HepG2 (cell line): ENCODE measurements at regions not wholly inside any gene's neighbourhood (a gene's known extent, or its start where the extent isn't known, plus 50 kb on each side); places are given as distances from the start of the nearest gene placed in this dataset.

Experiments used
- ATAC-seq: fragments of 200-7000 bp; cut with Tn5 transposase; 3 replicates; pipeline ENCODE4 v1.9.1; 2020; ENCODE audit warnings: mild to moderate bottlenecking, moderate library complexity
- BruUV-seq: library from RNA; stranded (reverse); fragments of 400-500 nt; replicated peaks from 2 replicates; lab custom pipeline; 2021; lab: Mats Ljungman, UMichigan
- CTCF ChIA-PET: fragments of 300-600 bp; formaldehyde crosslinking; extraction: SDS; loops from one replicate; lab custom pipeline; 2021; ENCODE audit warnings: low total read pairs, inconsistent platforms, low intra/inter-chr PET ratio; lab: Yijun Ruan, JAX
- POLR2A ChIA-PET: fragments of 350-600 bp; sonication (Branson Sonifier 250); formaldehyde crosslinking; loops from one replicate; lab custom pipeline; 2020; ENCODE audit warnings: antibody characterized with exemption, inconsistent platforms; lab: Yijun Ruan, JAX
- DNase-seq: peaks from one replicate; pipeline ENCODE4 v3.0.0-alpha.2; 2015; ENCODE audit warnings: low spot score
- FAIRE-seq: peaks from 3 replicates; lab custom pipeline; 2011; peaks lifted over from hg19 to GRCh38; lab: Jason Lieb, UNC
- H2AFZ ChIP-seq: one replicate; pipeline ENCODE4 v1.6.1; 2011; ENCODE audit warnings: low read length, inconsistent platforms
- H3K27ac ChIP-seq: fragments of 300-600 bp; 3 replicates; pipeline ENCODE4 v1.8.0; 2011; ENCODE audit warnings: mixed run types, mild to moderate bottlenecking, mixed read lengths, low read length, inconsistent platforms; ENCODE audit not compliant: insufficient read depth; ENCODE audit errors: extremely low read length
- H3K27me3 ChIP-seq, 2 experiments: fragments of 200-600 bp in 1 of 2; 2 replicates in 1 of 2; 3 replicates in 1 of 2; pipeline versions ENCODE4 v1.6.0 to v1.8.0; 2011; ENCODE audit warnings: low read length in 2 of 2, mild to moderate bottlenecking in 2 of 2, moderate library complexity in 2 of 2, inconsistent platforms in 1 of 2; ENCODE audit not compliant: insufficient read depth in 2 of 2, control insufficient read depth in 1 of 2
- H3K36me3 ChIP-seq, 2 experiments: fragments of 200-600 bp in 1 of 2; replicated peaks in 1 of 2; 2 replicates in 1 of 2; 3 replicates in 1 of 2; pipeline versions ENCODE4 v1.5.1 to v1.8.0; 2011; ENCODE audit warnings: low read length in 2 of 2, inconsistent platforms in 1 of 2; ENCODE audit not compliant: insufficient read depth in 2 of 2, control insufficient read depth in 1 of 2
- H3K4me1 ChIP-seq: 2 replicates; pipeline ENCODE4 v1.5.1; 2012; ENCODE audit warnings: low read length, inconsistent platforms; ENCODE audit not compliant: insufficient read depth
- H3K4me2 ChIP-seq: 2 replicates; pipeline ENCODE4 v1.6.0; 2011; ENCODE audit warnings: low read depth, low read length, inconsistent platforms
- H3K4me3 ChIP-seq, 3 experiments: fragments of 200-600 bp in 1 of 3; sonication (generic), shearing (Covaris generic) in 1 of 3; replicated peaks in 1 of 3; 2 replicates each; pipeline ENCODE4 v1.5.1; 2011 to 2016; ENCODE audit warnings: low read length in 3 of 3, inconsistent platforms in 2 of 3, low read depth in 2 of 3, mild to moderate bottlenecking in 2 of 3, control low read depth in 1 of 3, mixed read lengths in 1 of 3; ENCODE audit not compliant: insufficient read depth in 1 of 3
- H3K79me2 ChIP-seq: one replicate; pipeline ENCODE4 v1.6.1; 2011; ENCODE audit warnings: low read length, inconsistent platforms; ENCODE audit not compliant: insufficient read depth
- H3K9ac ChIP-seq: 2 replicates; pipeline ENCODE4 v1.6.0; 2011; ENCODE audit warnings: mild to moderate bottlenecking, low read depth, low read length, inconsistent platforms; ENCODE audit not compliant: insufficient read depth
- H3K9me3 ChIP-seq: 2 replicates; pipeline ENCODE4 v1.5.1; 2012; ENCODE audit warnings: mild to moderate bottlenecking, low read length
- H4K20me1 ChIP-seq: 2 replicates; pipeline ENCODE4 v1.6.0; 2011; ENCODE audit warnings: inconsistent platforms, mild to moderate bottlenecking, low read length, moderate library complexity; ENCODE audit not compliant: insufficient read depth
- HHEX ChIP-seq: IDR thresholded peaks from 2 replicates; pipeline ENCODE4 v1.6.1; 2016; ENCODE audit warnings: control low read depth
- MYNN ChIP-seq: sonication (generic); formaldehyde crosslinking; IDR thresholded peaks from 2 replicates; pipeline ENCODE4 v1.4.0; 2020; ENCODE audit warnings: mild to moderate bottlenecking, low read depth, missing genetic modification reagents
- PLSCR1 ChIP-seq: sonication (generic); formaldehyde crosslinking; IDR thresholded peaks from 2 replicates; pipeline ENCODE4 v1.5.0; 2020; ENCODE audit warnings: missing genetic modification reagents, mild to moderate bottlenecking, borderline replicate concordance
- RELA ChIP-seq: sonication (generic); formaldehyde crosslinking; IDR thresholded peaks from 2 replicates; pipeline ENCODE4 v1.4.0; 2020; ENCODE audit warnings: missing genetic modification reagents
- TOPORS ChIP-seq: sonication (generic); formaldehyde crosslinking; IDR thresholded peaks from 2 replicates; pipeline ENCODE4 v1.8.0; 2023; ENCODE audit warnings: mild to moderate bottlenecking, missing genetic modification reagents
- ZNF550 ChIP-seq: sonication (generic); formaldehyde crosslinking; IDR thresholded peaks from 2 replicates; pipeline ENCODE4 v1.4.0; 2020; ENCODE audit warnings: mild to moderate bottlenecking, missing genetic modification reagents, borderline replicate concordance
- ZNF737 ChIP-seq: sonication (generic); formaldehyde crosslinking; IDR thresholded peaks from 2 replicates; pipeline ENCODE4 v1.5.0; 2020; ENCODE audit warnings: missing genetic modification reagents, mild to moderate bottlenecking, borderline replicate concordance
- WGBS: methylation state at CpG from one replicate; pipeline ENCODE4 v1.1.6; 2017; ENCODE audit warnings: low lambda C conversion rate; 5-methylcytosine and 5-hydroxymethylcytosine counted together
- in situ Hi-C: cut with HindIII; loops from 2 replicates; pipeline ENCODE4 v1.10.0; 2017; ENCODE audit warnings: low pct_unique_long_range_greater_than_20kb; ENCODE audit not compliant: extremely low pct_ligation_motif_present
- intact Hi-C: fragments of 100-400 bp; cut with micrococcal nuclease; formaldehyde crosslinking; loops from one replicate; pipeline ENCODE4 v1.10.0; 2022; ENCODE audit not compliant: unreplicated experiment

DNA sequence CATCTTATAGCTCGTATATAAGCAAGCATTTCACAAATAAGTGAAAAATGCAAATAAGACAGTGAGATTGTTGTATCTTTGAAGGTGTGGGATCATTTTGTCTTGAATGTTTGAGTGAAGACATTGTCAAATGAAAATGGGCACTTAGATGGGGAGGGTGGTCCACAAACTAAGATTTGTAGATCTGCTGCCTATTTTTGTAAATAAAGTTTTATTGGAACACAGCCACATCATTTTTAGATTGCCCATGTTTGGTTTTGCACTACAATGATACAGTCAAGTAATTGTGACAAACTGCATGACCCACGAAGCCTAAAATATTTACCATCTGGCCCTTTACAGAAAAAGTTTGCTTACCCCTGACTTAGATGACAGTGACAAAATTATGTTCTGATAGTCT lies 156.7 kb downstream of the PAH start:
- no peaks in the 10 kb centered on the region for H3K4me1 ChIP-seq
- H3K27ac ChIP-seq = no peak overlapping the region
- H3K9me3 ChIP-seq = no peaks in the 10 kb centered on the region
- no peaks in the 10 kb centered on the region for H4K20me1 ChIP-seq
- ChIA-PET POLR2A (no interaction called here), CTCF (no interaction called here)
- WGBS = under 1% methylated on average over 2 of the region's 2 CpGs
- H3K4me3 ChIP-seq = no peak overlapping the region
- in situ Hi-C loops = no loop called here
- intact Hi-C loops = loop anchor here (10.0 kb wide), 1 partner anchor 666 kb away; no protein-coding TSS in a partner anchor
- FAIRE-seq = no peak
- no peak for DNase-seq
- no peaks in the 10 kb centered on the region for H3K79me2 ChIP-seq
- H2AFZ ChIP-seq = no peak overlapping the region
- H3K4me2 ChIP-seq = no peak overlapping the region
- TF ChIP-seq MYNN (CRISPR knock-in tag) (no peak), TOPORS (CRISPR knock-in tag) (no peak), HHEX (CRISPR knock-in tag) (no peak), PLSCR1 (CRISPR knock-in tag) (no peak), ZNF737 (no peak), RELA (CRISPR knock-in tag) (no peak)
- no peak overlapping the region for H3K9ac ChIP-seq
- H3K27me3 ChIP-seq = peaks cover 0 to 6% of the 10 kb centered on the region in 2 experiments; a peak in 1 of 5 replicates
- no peaks in the 10 kb centered on the region for H3K36me3 ChIP-seq
- ATAC-seq = no peak
- no TSS peak for BruUV-seq

DNA sequence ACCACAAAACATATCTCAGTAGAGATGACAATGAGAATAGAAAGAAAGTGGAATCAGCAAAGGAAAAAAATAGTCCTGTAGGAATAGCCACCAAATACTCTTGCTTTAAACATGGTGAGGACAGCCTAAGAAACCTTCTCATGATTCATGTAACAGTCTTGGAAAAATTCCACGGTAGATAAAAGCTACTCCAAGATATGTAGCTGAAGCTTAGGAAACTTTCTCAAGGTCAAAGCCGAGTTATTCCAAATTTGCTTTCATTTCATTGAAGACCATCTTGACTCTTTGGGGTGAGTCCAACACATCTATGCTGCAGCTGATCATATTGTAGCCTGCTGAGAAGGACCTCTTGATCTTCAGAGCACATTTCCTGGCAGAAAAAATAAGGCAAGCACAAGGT lies 157.6 kb downstream of the PAH start:
- 0% methylated on average over 2 of the region's 2 CpGs for WGBS
- Histone ChIP-seq H3K4me2 (no peak overlapping the region), H3K9me3 (no peaks in the 10 kb centered on the region), H3K9ac (no peak overlapping the region), H2AFZ (no peak overlapping the region), H3K4me3 (no peak overlapping the region), H3K27ac (no peak overlapping the region), H3K4me1 (no peaks in the 10 kb centered on the region), H4K20me1 (no peaks in the 10 kb centered on the region)
- in situ Hi-C loops = no loop called here
- CTCF ChIA-PET = no interaction called here
- no TSS peak for BruUV-seq
- POLR2A ChIA-PET = no interaction called here
- TF ChIP-seq ZNF550 (CRISPR knock-in tag) = no peak
- TF ChIP-seq, all 625 proteins: peak for 0
- peaks cover 0 to 6% of the 10 kb centered on the region in 2 experiments; a peak in 1 of 5 replicates for H3K27me3 ChIP-seq
- H3K36me3 ChIP-seq = no peaks in the 10 kb centered on the region
- no peak for ATAC-seq
- no peak for DNase-seq
- intact Hi-C loops = no loop called here
- no peak for FAIRE-seq
- H3K79me2 ChIP-seq = no peaks in the 10 kb centered on the region
